ENCODE measurements at regions not wholly inside any gene's neighbourhood (a gene's known extent, or its start where the extent isn't known, plus 50 kb on each side); places are given as distances from the start of the nearest gene placed in this dataset.

- no peak overlapping the region for H3K4me3 ChIP-seq (ENCODE audit: low read length)
- DNase-seq (ENCODE audit: low read depth) = peak; percentile 17
- TF ChIP-seq CTCF (conservative IDR thresholded peaks at IDR 0.05; ENCODE audit: low read length) = no peak
Observed at GRCh38 chr1:171422511-171422910, 62.8 kb upstream of the PRRC2C start.

- H3K4me3 ChIP-seq (ENCODE audit: low read length) = no peak overlapping the region
- no peak for TF ChIP-seq CTCF (conservative IDR thresholded peaks at IDR 0.05; ENCODE audit: low read length)
- DNase-seq (ENCODE audit: low read depth) = no peak
Observed at GRCh38 chr1:171424494-171424893, 60.8 kb upstream of the PRRC2C start.

GRCh38 chr1:171426645-171427044 lies 58.7 kb upstream of the PRRC2C start:
- no peak overlapping the region for H3K4me3 ChIP-seq (ENCODE audit: low read length)
- DNase-seq (ENCODE audit: low read depth) = no peak
- TF ChIP-seq CTCF (conservative IDR thresholded peaks at IDR 0.05; ENCODE audit: low read length) = no peak

- H3K4me3 ChIP-seq (ENCODE audit: low read length) = no peak overlapping the region
- no peak for DNase-seq (ENCODE audit: low read depth)
- TF ChIP-seq CTCF (conservative IDR thresholded peaks at IDR 0.05; ENCODE audit: low read length) = no peak
Observed at GRCh38 chr1:171427852-171428471, 57.4 kb upstream of the PRRC2C start.

- no peak for DNase-seq (ENCODE audit: low read depth)
- H3K4me3 ChIP-seq (ENCODE audit: low read length) = no peak overlapping the region
- no peak for TF ChIP-seq CTCF (conservative IDR thresholded peaks at IDR 0.05; ENCODE audit: low read length)
Observed at GRCh38 chr1:171429137-171429536, 56.2 kb upstream of the PRRC2C start.

GRCh38 chr1:171431994-171432393 lies 53.3 kb upstream of the PRRC2C start:
- no peak overlapping the region for H3K4me3 ChIP-seq (ENCODE audit: low read length)
- TF ChIP-seq CTCF (conservative IDR thresholded peaks at IDR 0.05; ENCODE audit: low read length) = no peak
- no peak for DNase-seq (ENCODE audit: low read depth)

GRCh38 chr1:171432473-171432872 lies 52.9 kb upstream of the PRRC2C start:
- no peak for TF ChIP-seq CTCF (conservative IDR thresholded peaks at IDR 0.05; ENCODE audit: low read length)
- H3K4me3 ChIP-seq (ENCODE audit: low read length) = no peak overlapping the region
- DNase-seq (ENCODE audit: low read depth) = no peak
